Progenitor cell of endocrine pancreas (in vitro differentiated cells): ENCODE measurements at regions not wholly inside any gene's neighbourhood (a gene's known extent, or its start where the extent isn't known, plus 50 kb on each side); places are given as distances from the start of the nearest gene placed in this dataset.

Experiments used
- DNase-seq: peaks from one replicate; pipeline ENCODE4 v3.0.0; 2021; ENCODE audit warnings: low spot score; ENCODE audit not compliant: unreplicated experiment
- H3K27ac Mint-ChIP-seq: 2 replicates; pipeline ENCODE4 v1.8.0; 2021; ENCODE audit warnings: mild to moderate bottlenecking, moderate library complexity, mixed read lengths
- H3K27me3 Mint-ChIP-seq: 2 replicates; pipeline ENCODE4 v1.8.0; 2021; ENCODE audit warnings: mixed read lengths
- H3K36me3 Mint-ChIP-seq: 2 replicates; pipeline ENCODE4 v1.8.0; 2022; ENCODE audit warnings: mixed read lengths; ENCODE audit not compliant: insufficient read depth
- H3K4me1 Mint-ChIP-seq: 2 replicates; pipeline ENCODE4 v1.8.0; 2021; ENCODE audit warnings: low read depth, mixed read lengths
- H3K4me3 Mint-ChIP-seq: 2 replicates; pipeline ENCODE4 v1.8.0; 2021; ENCODE audit warnings: low read depth, mild to moderate bottlenecking, moderate library complexity, mixed read lengths
- H3K9me3 Mint-ChIP-seq: 2 replicates; pipeline ENCODE4 v1.8.0; 2021; ENCODE audit warnings: low read depth, mixed read lengths
- TF ChIP-seq, protein P1 (sequence below): fragments of 200-600 bp; sonication (generic); IDR thresholded peaks from one replicate; pipeline ENCODE4 v1.5.0; 2021; ENCODE audit warnings: antibody characterized with exemption, mild to moderate bottlenecking; ENCODE audit not compliant: unreplicated experiment

DNA sequence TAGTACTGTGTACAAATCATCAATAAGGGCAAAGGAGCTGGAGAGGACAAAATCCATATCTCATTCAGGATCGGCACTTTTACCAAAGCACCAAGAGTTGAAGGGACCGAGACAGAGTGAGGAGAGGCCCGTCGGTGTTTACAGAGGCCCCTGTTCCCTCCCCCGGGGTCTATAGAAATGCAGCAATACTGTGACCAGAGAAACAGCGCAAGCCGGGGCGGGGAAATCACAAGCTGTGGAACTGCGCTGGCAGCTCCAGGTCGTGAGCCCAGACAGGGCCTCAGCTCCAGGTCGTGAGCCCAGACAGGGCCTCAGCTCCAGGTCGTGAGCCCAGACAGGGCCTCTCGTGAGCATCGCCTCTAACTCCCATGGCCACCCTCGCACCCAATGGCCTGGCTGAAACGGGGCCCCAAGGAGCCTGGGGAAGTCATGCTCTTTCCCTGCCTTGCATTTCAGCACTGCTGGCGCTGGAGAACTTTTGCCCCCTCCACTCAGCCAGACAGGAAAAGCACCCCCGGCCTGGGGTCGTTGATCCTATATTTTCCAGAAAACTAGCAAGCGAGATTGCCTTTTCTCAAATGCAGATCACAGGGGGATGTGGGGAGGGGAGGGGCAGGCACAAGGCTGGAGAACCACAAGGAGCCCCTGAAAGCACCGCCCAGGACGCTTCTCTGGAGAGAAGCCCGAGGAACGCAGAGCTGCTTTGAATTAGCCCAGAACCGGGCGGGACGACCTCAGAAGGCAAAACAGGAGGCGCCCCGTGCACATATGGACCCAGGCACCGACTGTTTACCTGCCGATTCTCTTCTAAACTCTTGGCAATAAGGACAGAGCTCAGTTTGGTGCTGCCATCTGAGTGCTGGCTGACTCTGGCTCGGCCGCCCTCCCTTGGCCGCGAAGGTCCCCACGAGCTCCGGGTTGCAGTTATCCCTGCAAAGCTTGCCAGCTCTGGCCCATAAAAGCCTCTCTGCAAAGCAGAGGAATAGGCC is 223.7 kb downstream of the ACKR3 start:
- Mint-ChIP-seq H3K9me3 (no peaks in the 10 kb centered on the region), H3K27me3 (peaks cover 33% of the 10 kb centered on the region), H3K4me1 (peaks cover 6% of the 10 kb centered on the region), H3K36me3 (no peaks in the 10 kb centered on the region), H3K27ac (no peak overlapping the region), H3K4me3 (no peak overlapping the region)
- TF ChIP-seq, protein P1, sequence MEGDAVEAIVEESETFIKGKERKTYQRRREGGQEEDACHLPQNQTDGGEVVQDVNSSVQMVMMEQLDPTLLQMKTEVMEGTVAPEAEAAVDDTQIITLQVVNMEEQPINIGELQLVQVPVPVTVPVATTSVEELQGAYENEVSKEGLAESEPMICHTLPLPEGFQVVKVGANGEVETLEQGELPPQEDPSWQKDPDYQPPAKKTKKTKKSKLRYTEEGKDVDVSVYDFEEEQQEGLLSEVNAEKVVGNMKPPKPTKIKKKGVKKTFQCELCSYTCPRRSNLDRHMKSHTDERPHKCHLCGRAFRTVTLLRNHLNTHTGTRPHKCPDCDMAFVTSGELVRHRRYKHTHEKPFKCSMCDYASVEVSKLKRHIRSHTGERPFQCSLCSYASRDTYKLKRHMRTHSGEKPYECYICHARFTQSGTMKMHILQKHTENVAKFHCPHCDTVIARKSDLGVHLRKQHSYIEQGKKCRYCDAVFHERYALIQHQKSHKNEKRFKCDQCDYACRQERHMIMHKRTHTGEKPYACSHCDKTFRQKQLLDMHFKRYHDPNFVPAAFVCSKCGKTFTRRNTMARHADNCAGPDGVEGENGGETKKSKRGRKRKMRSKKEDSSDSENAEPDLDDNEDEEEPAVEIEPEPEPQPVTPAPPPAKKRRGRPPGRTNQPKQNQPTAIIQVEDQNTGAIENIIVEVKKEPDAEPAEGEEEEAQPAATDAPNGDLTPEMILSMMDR: no peak
- no peak for DNase-seq

DNA sequence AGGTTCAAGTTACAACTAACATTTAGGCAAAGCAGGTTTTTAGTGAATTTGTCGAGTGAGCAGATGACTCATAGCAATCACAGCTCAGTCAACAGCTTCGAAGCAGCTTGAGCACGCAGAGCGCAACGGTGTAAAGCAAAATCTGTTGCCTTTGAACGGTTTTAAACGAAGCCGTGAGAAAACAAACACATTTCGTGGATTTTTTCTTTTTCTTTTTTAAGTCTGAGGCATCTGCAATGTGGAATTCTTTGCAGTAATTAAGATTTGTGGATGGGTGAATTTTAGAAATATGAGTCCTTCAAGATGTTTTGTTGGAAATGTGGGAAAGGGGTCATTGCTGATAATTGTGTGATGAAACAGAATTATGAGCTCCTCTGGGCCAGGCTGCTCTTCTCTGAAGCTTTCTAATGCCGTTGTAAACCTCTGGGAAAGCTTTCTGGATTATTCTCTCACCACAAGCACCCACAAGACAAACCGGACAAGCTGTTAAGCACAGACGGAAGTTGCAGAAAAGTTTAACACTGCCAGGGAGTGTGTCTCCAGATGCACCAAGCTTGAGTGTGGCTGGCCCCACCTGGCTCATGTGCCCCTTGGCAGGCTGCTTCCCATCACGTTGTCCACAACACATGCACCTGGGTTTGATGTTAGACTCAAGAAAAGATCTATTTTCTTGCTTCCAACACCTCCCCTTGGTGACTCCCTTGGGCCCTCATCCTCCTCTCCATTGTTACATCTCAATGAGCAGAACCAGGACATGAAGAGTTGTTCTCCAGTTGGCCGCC is 224.7 kb downstream of the ACKR3 start:
- DNase-seq: no peak
- no peaks in the 10 kb centered on the region for H3K36me3 Mint-ChIP-seq
- no peak overlapping the region for H3K27ac Mint-ChIP-seq
- peaks cover 35% of the 10 kb centered on the region for H3K27me3 Mint-ChIP-seq
- H3K4me1 Mint-ChIP-seq: peaks cover 5% of the 10 kb centered on the region
- TF ChIP-seq, protein P1: no peak
- no peak overlapping the region for H3K4me3 Mint-ChIP-seq
- no peaks in the 10 kb centered on the region for H3K9me3 Mint-ChIP-seq

DNA sequence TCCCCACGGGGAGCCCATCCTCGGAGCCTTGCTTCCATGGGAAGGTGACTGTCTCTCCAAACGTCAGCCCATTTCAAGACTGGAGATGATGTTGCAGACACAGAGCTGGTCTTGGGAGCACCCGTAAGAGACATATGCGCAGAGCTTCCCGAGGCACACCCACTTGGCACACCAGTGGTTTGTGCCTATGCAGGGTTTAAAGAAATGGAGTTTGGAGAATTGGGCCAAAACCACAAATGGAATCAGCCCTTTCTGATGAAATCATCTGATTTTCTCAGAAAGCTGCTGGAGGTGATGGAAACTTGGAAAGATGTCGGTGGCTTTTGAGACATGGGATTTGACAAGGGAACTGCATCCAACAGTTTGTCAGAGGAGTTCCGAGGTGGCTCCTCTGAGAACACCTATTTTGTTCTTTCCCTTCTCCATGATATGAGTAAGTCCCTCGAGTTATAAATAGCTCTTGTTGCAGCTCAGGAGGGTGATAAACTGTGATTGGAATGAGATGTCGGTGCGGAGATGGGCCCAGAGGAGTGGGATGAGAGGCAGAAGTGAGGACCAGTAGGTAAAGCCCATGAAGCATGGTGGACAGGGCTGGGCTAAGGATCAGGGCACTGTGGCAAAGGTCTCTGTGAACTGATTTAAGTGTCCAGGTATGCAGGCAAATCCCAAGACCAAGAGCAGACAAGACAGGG is 225.7 kb downstream of the ACKR3 start:
- peaks cover 33% of the 10 kb centered on the region for H3K27me3 Mint-ChIP-seq
- TF ChIP-seq, protein P1: no peak
- H3K4me1 Mint-ChIP-seq: no peaks in the 10 kb centered on the region
- DNase-seq: no peak
- no peak overlapping the region for H3K27ac Mint-ChIP-seq
- no peak overlapping the region for H3K4me3 Mint-ChIP-seq
- H3K36me3 Mint-ChIP-seq: no peaks in the 10 kb centered on the region
- H3K9me3 Mint-ChIP-seq: no peaks in the 10 kb centered on the region

DNA sequence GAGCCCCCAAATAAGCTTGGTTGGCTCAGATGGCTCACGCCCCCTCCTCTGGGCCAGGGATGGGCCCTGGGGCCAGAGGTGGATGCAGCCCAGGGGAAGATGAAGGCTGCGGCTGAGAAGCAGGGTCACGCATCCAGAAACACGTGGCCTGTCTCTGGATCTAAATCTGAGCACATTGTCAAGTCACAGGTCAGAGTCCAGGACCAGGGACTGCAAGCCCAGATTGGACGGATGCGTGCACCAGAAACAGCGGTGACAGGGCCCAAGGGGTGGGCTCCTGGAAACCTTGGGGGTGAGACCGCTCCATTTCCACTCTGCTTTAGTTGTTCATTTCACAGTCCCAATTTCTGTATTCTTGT is 226.2 kb downstream of the ACKR3 start:
- H3K4me3 Mint-ChIP-seq: no peak overlapping the region
- H3K4me1 Mint-ChIP-seq: no peaks in the 10 kb centered on the region
- H3K27ac Mint-ChIP-seq: no peak overlapping the region
- H3K27me3 Mint-ChIP-seq: peaks cover 29% of the 10 kb centered on the region
- H3K9me3 Mint-ChIP-seq: no peaks in the 10 kb centered on the region
- TF ChIP-seq, protein P1: no peak
- H3K36me3 Mint-ChIP-seq: no peaks in the 10 kb centered on the region
- no peak for DNase-seq

DNA sequence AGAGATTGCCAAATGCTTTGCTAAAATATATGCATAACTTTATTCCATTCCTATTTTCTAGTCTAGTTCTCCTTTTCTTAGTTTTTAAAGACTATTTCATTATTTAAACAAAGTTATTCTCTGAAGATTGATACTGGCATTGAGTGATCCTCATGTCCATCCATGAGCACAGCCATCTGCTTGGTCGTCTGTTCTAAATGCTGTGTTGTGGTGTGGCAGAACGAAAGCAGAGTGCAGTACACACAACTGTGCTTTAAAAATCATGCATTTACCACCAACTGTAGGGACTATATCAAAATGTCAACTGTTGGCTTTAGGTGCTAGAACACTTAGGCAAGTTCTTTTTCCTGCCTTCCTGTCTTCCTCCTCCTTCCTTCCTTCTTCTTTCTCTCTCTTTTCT is 226.6 kb downstream of the ACKR3 start:
- TF ChIP-seq, protein P1: no peak
- peaks cover 28% of the 10 kb centered on the region for H3K27me3 Mint-ChIP-seq
- no peaks in the 10 kb centered on the region for H3K4me1 Mint-ChIP-seq
- no peak overlapping the region for H3K27ac Mint-ChIP-seq
- no peak for DNase-seq
- no peak overlapping the region for H3K4me3 Mint-ChIP-seq
- H3K36me3 Mint-ChIP-seq: no peaks in the 10 kb centered on the region
- H3K9me3 Mint-ChIP-seq: no peaks in the 10 kb centered on the region
